Peyer's patch (tissue), 4 donors: ENCODE measurements at regions not wholly inside any gene's neighbourhood (a gene's known extent, or its start where the extent isn't known, plus 50 kb on each side); places are given as distances from the start of the nearest gene placed in this dataset.
"Not testable (repeated sequence)": the region's sequence is repeated elsewhere in the genome, so short reads cannot be mapped to it uniquely, and the experiment has no call there.

Source experiments
- CTCF ChIP-seq, 6 experiments: fragments of 450-650 bp in 4 of 6; fragments of 200-600 bp in 2 of 6; sonication (generic) in 1 of 6; IDR thresholded peaks; one replicate each; pipeline ENCODE4 v1.5.1; 2017 to 2019; ENCODE audit warnings: antibody characterized with exemption in 6 of 6, mild to moderate bottlenecking in 3 of 6, moderate library complexity in 1 of 6
- POLR2A ChIP-seq, 2 donors: fragments of 450-650 bp; IDR thresholded peaks; one replicate each; pipeline ENCODE4 v1.5.1; 2017; ENCODE audit warnings: antibody characterized with exemption in 2 of 2, mild to moderate bottlenecking in 2 of 2, moderate library complexity in 2 of 2

- TF ChIP-seq CTCF, POLR2A (IDR thresholded peaks at IDR 0.05): not testable (repeated sequence)
These were observed 244.5 kb upstream of the CTBP2 start for GRCh38 chr10:125404902-125405301.
